SU-DHL-6 (cell line): ENCODE measurements at regions not wholly inside any gene's neighbourhood (a gene's known extent, or its start where the extent isn't known, plus 50 kb on each side); places are given as distances from the start of the nearest gene placed in this dataset.

ENCODE experiments used
- EZH2phosphoT487 ChIP-seq: fragments of 200-600 bp; sonication (generic), shearing (Covaris generic); conservative IDR thresholded peaks from 2 replicates; pipeline ENCODE4 v1.6.1; 2018; ENCODE audit warnings: mild to moderate bottlenecking, antibody characterized with exemption, low read length, moderate library complexity, mixed read lengths
- TF ChIP-seq, protein P1 (sequence below): fragments of 200-600 bp; sonication (generic); IDR thresholded peaks from one replicate; pipeline ENCODE4 v1.5.1; 2017; ENCODE audit warnings: antibody characterized with exemption, mild to moderate bottlenecking, low read length, moderate library complexity; ENCODE audit not compliant: insufficient read depth, poor library complexity, severe bottlenecking

DNA sequence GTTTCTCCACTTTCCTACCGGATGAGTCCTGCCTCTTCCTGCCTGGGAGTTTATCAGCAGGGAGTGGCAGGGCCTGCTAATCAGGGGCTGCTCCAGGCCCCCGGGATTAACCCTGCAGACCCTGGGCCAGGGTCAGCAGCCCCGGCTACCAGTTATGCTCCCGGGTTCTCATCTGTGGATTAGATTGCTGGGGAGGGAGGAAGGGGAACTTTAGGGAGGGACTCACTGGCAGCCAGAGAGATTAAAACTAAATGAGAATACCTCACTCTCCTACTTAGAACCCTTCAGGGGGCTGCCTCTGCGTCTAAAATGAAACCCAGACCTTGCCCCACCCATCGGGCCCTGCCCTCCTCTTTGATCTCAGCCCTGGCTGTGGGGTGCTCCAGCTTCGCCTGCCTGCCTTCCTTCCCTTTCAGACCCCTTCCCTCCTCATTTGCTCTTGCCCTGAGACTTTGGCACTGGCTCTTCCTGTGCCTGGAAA, 130.5 kb upstream of the HAND1 start:
- TF ChIP-seq, protein P1, sequence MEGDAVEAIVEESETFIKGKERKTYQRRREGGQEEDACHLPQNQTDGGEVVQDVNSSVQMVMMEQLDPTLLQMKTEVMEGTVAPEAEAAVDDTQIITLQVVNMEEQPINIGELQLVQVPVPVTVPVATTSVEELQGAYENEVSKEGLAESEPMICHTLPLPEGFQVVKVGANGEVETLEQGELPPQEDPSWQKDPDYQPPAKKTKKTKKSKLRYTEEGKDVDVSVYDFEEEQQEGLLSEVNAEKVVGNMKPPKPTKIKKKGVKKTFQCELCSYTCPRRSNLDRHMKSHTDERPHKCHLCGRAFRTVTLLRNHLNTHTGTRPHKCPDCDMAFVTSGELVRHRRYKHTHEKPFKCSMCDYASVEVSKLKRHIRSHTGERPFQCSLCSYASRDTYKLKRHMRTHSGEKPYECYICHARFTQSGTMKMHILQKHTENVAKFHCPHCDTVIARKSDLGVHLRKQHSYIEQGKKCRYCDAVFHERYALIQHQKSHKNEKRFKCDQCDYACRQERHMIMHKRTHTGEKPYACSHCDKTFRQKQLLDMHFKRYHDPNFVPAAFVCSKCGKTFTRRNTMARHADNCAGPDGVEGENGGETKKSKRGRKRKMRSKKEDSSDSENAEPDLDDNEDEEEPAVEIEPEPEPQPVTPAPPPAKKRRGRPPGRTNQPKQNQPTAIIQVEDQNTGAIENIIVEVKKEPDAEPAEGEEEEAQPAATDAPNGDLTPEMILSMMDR, result no peak
- TF ChIP-seq EZH2phosphoT487, result no peak
